ENCODE measurements at regions not wholly inside any gene's neighbourhood (a gene's known extent, or its start where the extent isn't known, plus 50 kb on each side); places are given as distances from the start of the nearest gene placed in this dataset.

GRCh38 chr4:130628531-130628930 lies 1532.6 kb downstream of the C4orf33 start:
- Histone ChIP-seq H3K4me2 (ENCODE audit: control insufficient read depth, insufficient read depth) (no peak overlapping the region), H2AFZ (ENCODE audit: control insufficient read depth, low read depth, low read length) (no peak overlapping the region), H3K27ac (ENCODE audit: control insufficient read depth, insufficient read depth) (no peak overlapping the region), H3K27me3 (replicated peaks in 1 of 2; ENCODE audit: control insufficient read depth in 2 of 2, insufficient read depth in 2 of 2, low read length in 1 of 2) (no peaks in the 10 kb centered on the region), H3K4me3 (no peak overlapping the region), H3K36me3 (ENCODE audit: control insufficient read depth in 2 of 2, insufficient read depth in 2 of 2, low read length in 1 of 2) (no peaks in the 10 kb centered on the region), H3K9me3 (replicated peaks; ENCODE audit: control insufficient read depth, insufficient read depth, low read length) (no peaks in the 10 kb centered on the region), H3K79me2 (ENCODE audit: control insufficient read depth, insufficient read depth, low read length) (no peaks in the 10 kb centered on the region), H4K20me1 (ENCODE audit: control insufficient read depth, insufficient read depth) (no peaks in the 10 kb centered on the region), H3K9ac (ENCODE audit: control insufficient read depth, insufficient read depth, low read length) (no peak overlapping the region), H3K4me1 (ENCODE audit: control insufficient read depth, insufficient read depth, low read length) (no peaks in the 10 kb centered on the region)
- DNase-seq (ENCODE audit: low read depth, low spot score) (no peak), ATAC-seq (no peak), FAIRE-seq (no peak)
- no peak for TF ChIP-seq E4F1 (IDR thresholded peaks at IDR 0.05; ENCODE audit: borderline replicate concordance, partially characterized antibody)
- TF ChIP-seq CHD4 (IDR thresholded peaks at IDR 0.05): no peak
- TF ChIP-seq WRNIP1 (IDR thresholded peaks at IDR 0.05; ENCODE audit: borderline replicate concordance, low read depth, low read length): no peak
- TF ChIP-seq RELA (IDR thresholded peaks at IDR 0.05; ENCODE audit: borderline replicate concordance, partially characterized antibody): no peak
- no peak for TF ChIP-seq IRF4 (IDR thresholded peaks at IDR 0.05; ENCODE audit: low read depth, low read length)
- no peak for TF ChIP-seq TAF1 (IDR thresholded peaks at IDR 0.05; ENCODE audit: borderline replicate concordance, low read depth, low read length)
- TF ChIP-seq MYB (IDR thresholded peaks at IDR 0.05; ENCODE audit: borderline replicate concordance, low read depth, low read length): no peak
- TF ChIP-seq SUZ12 (IDR thresholded peaks at IDR 0.05; ENCODE audit: unreplicated experiment): no peak
- TF ChIP-seq RBBP5 (conservative IDR thresholded peaks at IDR 0.05): no peak
- no peak for TF ChIP-seq RCOR1 (conservative IDR thresholded peaks at IDR 0.05; ENCODE audit: low read depth, low read length)
- TF ChIP-seq RAD51 (IDR thresholded peaks at IDR 0.05): no peak
- TF ChIP-seq SREBF1 (IDR thresholded peaks at IDR 0.05; ENCODE audit: low read length): no peak
- TF ChIP-seq EP300 (IDR thresholded peaks at IDR 0.05; ENCODE audit: borderline replicate concordance in 1 of 2, control insufficient read depth in 1 of 2, low read depth in 2 of 2, low read length in 2 of 2): no peak
- no peak for TF ChIP-seq POLR2A (IDR thresholded peaks at IDR 0.05; ENCODE audit: low read depth, low read length)
- TF ChIP-seq RUNX3 (IDR thresholded peaks at IDR 0.05; ENCODE audit: low read length): no peak
- TF ChIP-seq SMAD5 (IDR thresholded peaks at IDR 0.05; ENCODE audit: low read depth): no peak
- TF ChIP-seq TBL1XR1 (IDR thresholded peaks at IDR 0.05; ENCODE audit: low read depth, low read length): no peak
- TF ChIP-seq ZNF274 (IDR thresholded peaks at IDR 0.05; ENCODE audit: insufficient read depth, insufficient read length): no peak
- no peak for TF ChIP-seq CTCF (IDR thresholded peaks at IDR 0.05 in 2 of 3, conservative IDR thresholded peaks at IDR 0.05 in 1 of 3; ENCODE audit: control insufficient read depth in 2 of 3, extremely low read depth in 1 of 3, insufficient read depth in 1 of 3, low read depth in 3 of 3, low read length in 3 of 3)
- no peak for TF ChIP-seq MTA2 (IDR thresholded peaks at IDR 0.05; ENCODE audit: low read depth)
- ChIA-PET RAD21 (ENCODE audit: unreplicated experiment) (no interaction called here), SMC1A (ENCODE audit: uncharacterized antibody, unreplicated experiment) (interaction anchor here (0.9 to 3.0 kb wide), 2 partner anchors 20 to 52 kb away, joined by 5 to 7 read pairs; no protein-coding TSS in a partner anchor), POLR2A (no interaction called here), CTCF (interaction anchor here (0.6 kb wide), 1 partner anchor 1044 kb away, joined by 3 read pairs; no protein-coding TSS in a partner anchor)
- WGBS (ENCODE audit: insufficient coverage, insufficient replicate concordance, low lambda C conversion rate, missing lambda C conversion rate): 0% methylated on average over 2 of the region's 2 CpGs
- no TSS peak for BruUV-seq (replicated peaks)
- intact Hi-C loops (cut with micrococcal nuclease; ENCODE audit: unreplicated experiment) (no loop called here), in situ Hi-C loops (cut with MboI) (no loop called here)

All from GM12878 (cell line).